ENCODE measurements at regions not wholly inside any gene's neighbourhood (a gene's known extent, or its start where the extent isn't known, plus 50 kb on each side); places are given as distances from the start of the nearest gene placed in this dataset.

DNA sequence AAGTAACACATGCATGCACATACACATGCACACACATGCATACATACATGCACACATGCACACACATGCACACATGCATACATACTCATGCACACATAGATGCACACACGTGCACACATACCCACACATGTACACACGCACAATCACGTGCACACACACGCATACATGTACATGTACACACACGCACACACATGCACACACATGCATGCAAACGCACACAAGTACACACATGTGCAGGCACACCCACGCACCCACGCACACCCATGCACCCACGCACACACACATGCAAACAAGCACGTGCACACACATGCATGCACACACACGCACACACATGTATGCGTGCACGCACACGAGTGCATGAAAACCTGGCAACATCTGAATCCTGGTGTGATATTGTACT lies 232.7 kb upstream of the CDH4 start:
- intact Hi-C loops (cut with micrococcal nuclease), result no loop called here
- H3K27ac Mint-ChIP-seq, result no peak overlapping the region
- no peak overlapping the region for H3K4me3 Mint-ChIP-seq (ENCODE audit: low read depth)
- no peaks in the 10 kb centered on the region for H3K27me3 Mint-ChIP-seq (ENCODE audit: low read depth)
- no peaks in the 10 kb centered on the region for H3K4me1 Mint-ChIP-seq (ENCODE audit: low read depth)
- H3K36me3 Mint-ChIP-seq (ENCODE audit: low read depth), result no peaks in the 10 kb centered on the region
- no peak for DNase-seq (ENCODE audit: low spot score)
- peaks cover 19% of the 10 kb centered on the region for H3K9me3 Mint-ChIP-seq

DNA sequence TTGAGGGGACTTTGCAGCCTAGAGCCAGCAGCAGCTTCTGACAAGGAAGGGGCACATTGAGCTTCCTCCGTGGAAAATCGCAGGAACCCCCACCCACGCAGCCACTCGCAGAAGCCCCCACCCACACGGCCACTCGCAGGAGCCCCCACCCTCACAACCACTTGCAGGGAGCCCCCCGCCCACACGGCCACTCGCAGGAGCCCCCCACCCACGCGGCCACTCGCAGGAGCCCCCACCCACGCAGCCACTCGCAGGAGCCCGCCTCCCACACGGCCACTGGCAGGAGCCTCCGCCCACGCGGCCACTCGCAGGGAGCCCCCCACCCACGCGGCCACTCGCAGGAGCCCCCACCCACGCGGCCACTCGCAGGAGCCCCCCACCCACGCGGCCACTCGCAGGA lies 228.4 kb upstream of the CDH4 start:
- Mint-ChIP-seq H3K9me3 (peaks cover 25% of the 10 kb centered on the region), H3K4me1 (ENCODE audit: low read depth) (no peaks in the 10 kb centered on the region), H3K36me3 (ENCODE audit: low read depth) (no peaks in the 10 kb centered on the region), H3K27me3 (ENCODE audit: low read depth) (no peaks in the 10 kb centered on the region), H3K27ac (no peak overlapping the region), H3K4me3 (ENCODE audit: low read depth) (no peak overlapping the region)
- no peak for DNase-seq (ENCODE audit: low spot score)
- intact Hi-C loops (cut with micrococcal nuclease), result no loop called here

DNA sequence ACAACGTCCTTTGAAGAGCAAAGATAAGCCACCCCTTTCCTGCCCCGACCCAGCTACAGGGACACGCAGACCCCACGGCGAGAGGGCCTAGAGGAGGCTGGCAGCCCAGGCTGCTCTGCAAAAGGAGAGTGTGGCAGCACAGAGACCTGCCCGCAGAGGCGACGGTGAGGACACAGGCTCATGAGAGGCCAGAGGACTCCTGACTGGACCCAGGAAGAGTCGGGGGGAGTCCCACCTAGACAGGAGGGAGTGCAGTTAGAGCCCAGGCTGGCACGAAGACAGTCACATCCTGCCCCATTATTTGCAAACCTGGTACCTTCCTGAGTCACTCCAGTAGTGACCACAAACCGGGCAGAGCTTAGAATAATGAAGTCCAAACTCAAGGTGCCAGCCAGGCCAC lies 227.7 kb upstream of the CDH4 start:
- Mint-ChIP-seq H3K36me3 (ENCODE audit: low read depth) (no peaks in the 10 kb centered on the region), H3K27me3 (ENCODE audit: low read depth) (no peaks in the 10 kb centered on the region), H3K27ac (no peak overlapping the region), H3K4me3 (ENCODE audit: low read depth) (no peak overlapping the region), H3K4me1 (ENCODE audit: low read depth) (no peaks in the 10 kb centered on the region), H3K9me3 (peaks cover 20% of the 10 kb centered on the region)
- intact Hi-C loops (cut with micrococcal nuclease), result no loop called here
- DNase-seq (ENCODE audit: low spot score), result no peak

- Mint-ChIP-seq H3K27ac (no peak overlapping the region), H3K27me3 (ENCODE audit: low read depth) (no peaks in the 10 kb centered on the region)
Measured at GRCh38 chr20:61025536-61025935, 226.5 kb upstream of the CDH4 start.

GRCh38 chr20:61026173-61026572 lies 225.9 kb upstream of the CDH4 start:
- H3K36me3 Mint-ChIP-seq (ENCODE audit: low read depth), result no peaks in the 10 kb centered on the region
- no peaks in the 10 kb centered on the region for H3K4me1 Mint-ChIP-seq (ENCODE audit: low read depth)
- intact Hi-C loops (cut with micrococcal nuclease), result no loop called here
- H3K27ac Mint-ChIP-seq, result no peak overlapping the region
- peaks cover 21% of the 10 kb centered on the region for H3K9me3 Mint-ChIP-seq
- no peak for DNase-seq (ENCODE audit: low spot score)
- H3K4me3 Mint-ChIP-seq (ENCODE audit: low read depth), result no peak overlapping the region
- H3K27me3 Mint-ChIP-seq (ENCODE audit: low read depth), result no peaks in the 10 kb centered on the region

More at GRCh38 chr20:61025536-61025935, 226.5 kb upstream of the CDH4 start:
- no peak for DNase-seq (ENCODE audit: low spot score)
- Mint-ChIP-seq H3K36me3 (ENCODE audit: low read depth) (no peaks in the 10 kb centered on the region), H3K9me3 (peaks cover 21% of the 10 kb centered on the region), H3K4me1 (ENCODE audit: low read depth) (no peaks in the 10 kb centered on the region), H3K4me3 (ENCODE audit: low read depth) (no peak overlapping the region)
- intact Hi-C loops (cut with micrococcal nuclease), result no loop called here

GRCh38 chr20:61026731-61027130 lies 225.3 kb upstream of the CDH4 start:
- intact Hi-C loops (cut with micrococcal nuclease), result no loop called here
- peaks cover 21% of the 10 kb centered on the region for H3K9me3 Mint-ChIP-seq
- H3K27ac Mint-ChIP-seq, result no peak overlapping the region
- no peak overlapping the region for H3K4me3 Mint-ChIP-seq (ENCODE audit: low read depth)
- no peak for DNase-seq (ENCODE audit: low spot score)
- H3K27me3 Mint-ChIP-seq (ENCODE audit: low read depth), result no peaks in the 10 kb centered on the region
- no peaks in the 10 kb centered on the region for H3K4me1 Mint-ChIP-seq (ENCODE audit: low read depth)
- H3K36me3 Mint-ChIP-seq (ENCODE audit: low read depth), result no peaks in the 10 kb centered on the region

GRCh38 chr20:61027218-61027617 lies 224.8 kb upstream of the CDH4 start:
- Mint-ChIP-seq H3K27me3 (ENCODE audit: low read depth) (no peaks in the 10 kb centered on the region), H3K36me3 (ENCODE audit: low read depth) (no peaks in the 10 kb centered on the region), H3K4me3 (ENCODE audit: low read depth) (no peak overlapping the region), H3K4me1 (ENCODE audit: low read depth) (no peaks in the 10 kb centered on the region), H3K27ac (no peak overlapping the region), H3K9me3 (peaks cover 21% of the 10 kb centered on the region)
- intact Hi-C loops (cut with micrococcal nuclease), result no loop called here
- DNase-seq (ENCODE audit: low spot score), result no peak

DNA sequence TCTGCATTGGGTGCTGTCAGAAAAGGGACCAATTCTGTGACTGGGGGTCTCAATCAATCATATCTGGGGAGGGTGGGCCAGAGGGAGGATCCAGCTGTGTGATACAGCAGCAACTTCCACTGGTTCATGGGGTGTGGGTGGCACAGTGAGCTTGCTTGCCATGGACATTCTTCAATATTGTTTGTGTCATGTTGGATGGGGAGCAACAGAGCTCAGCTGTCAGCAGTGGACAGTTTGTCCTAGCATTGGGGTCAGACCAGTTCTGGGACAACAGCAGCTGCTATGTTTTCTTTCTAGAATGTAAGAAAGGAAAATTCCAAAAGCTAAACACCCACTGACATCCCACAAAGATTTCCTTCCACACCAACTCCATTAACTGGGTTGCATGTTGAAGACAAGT lies 221.9 kb upstream of the CDH4 start:
- no peak overlapping the region for H3K27ac Mint-ChIP-seq
- H3K4me3 Mint-ChIP-seq (ENCODE audit: low read depth), result no peak overlapping the region
- no peaks in the 10 kb centered on the region for H3K27me3 Mint-ChIP-seq (ENCODE audit: low read depth)
- H3K36me3 Mint-ChIP-seq (ENCODE audit: low read depth), result no peaks in the 10 kb centered on the region
- H3K4me1 Mint-ChIP-seq (ENCODE audit: low read depth), result no peaks in the 10 kb centered on the region
- intact Hi-C loops (cut with micrococcal nuclease), result no loop called here
- DNase-seq (ENCODE audit: low spot score), result no peak
- peaks cover 18% of the 10 kb centered on the region for H3K9me3 Mint-ChIP-seq

DNA sequence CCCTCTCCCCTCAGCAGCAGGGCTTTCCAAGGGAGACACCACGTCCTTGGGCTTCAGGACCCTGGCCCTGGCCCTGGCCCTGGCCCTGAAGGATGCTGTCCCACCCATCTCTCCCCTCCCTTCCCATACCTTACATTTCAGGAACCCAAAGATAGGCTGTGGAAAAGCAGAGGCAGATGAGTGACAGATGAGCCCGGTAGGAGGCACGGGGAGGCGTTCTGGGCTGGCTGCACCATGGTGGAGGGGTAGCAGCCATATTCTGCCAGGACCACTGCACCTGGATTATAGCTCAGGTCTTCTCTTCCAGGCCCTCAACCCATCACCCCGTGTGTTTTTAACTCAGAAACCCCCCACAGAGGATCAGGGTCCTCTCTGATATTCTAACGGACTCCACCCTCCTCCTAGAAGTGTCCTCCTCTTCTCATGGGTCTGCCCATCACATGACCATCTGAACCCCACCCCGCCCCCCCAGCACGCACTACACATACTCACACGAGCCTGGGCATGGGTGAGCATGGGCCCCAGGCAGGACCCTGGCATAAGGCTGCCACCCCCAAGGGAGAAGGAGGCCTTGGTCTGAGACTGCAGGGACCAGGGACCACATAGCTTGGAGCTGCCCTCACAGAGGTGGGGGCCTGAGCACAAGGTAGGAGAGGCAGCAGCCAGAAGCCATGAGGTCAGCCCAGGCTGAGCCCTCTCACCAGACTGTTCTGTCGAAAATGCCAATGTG lies 220.8 kb upstream of the CDH4 start:
- Mint-ChIP-seq H3K4me1 (ENCODE audit: low read depth) (no peaks in the 10 kb centered on the region), H3K36me3 (ENCODE audit: low read depth) (no peaks in the 10 kb centered on the region), H3K27ac (no peak overlapping the region), H3K27me3 (ENCODE audit: low read depth) (no peaks in the 10 kb centered on the region), H3K9me3 (peaks cover 14% of the 10 kb centered on the region), H3K4me3 (ENCODE audit: low read depth) (no peak overlapping the region)
- intact Hi-C loops (cut with micrococcal nuclease), result no loop called here
- DNase-seq (ENCODE audit: low spot score), result no peak

- intact Hi-C loops (cut with micrococcal nuclease), result no loop called here
- Mint-ChIP-seq H3K9me3 (no peaks in the 10 kb centered on the region), H3K27me3 (ENCODE audit: low read depth) (no peaks in the 10 kb centered on the region), H3K36me3 (ENCODE audit: low read depth) (no peaks in the 10 kb centered on the region), H3K4me1 (ENCODE audit: low read depth) (no peaks in the 10 kb centered on the region), H3K4me3 (ENCODE audit: low read depth) (no peak overlapping the region), H3K27ac (no peak overlapping the region)
- DNase-seq (ENCODE audit: low spot score), result no peak
Measured at GRCh38 chr20:61037498-61037897, 214.6 kb upstream of the CDH4 start.

DNA sequence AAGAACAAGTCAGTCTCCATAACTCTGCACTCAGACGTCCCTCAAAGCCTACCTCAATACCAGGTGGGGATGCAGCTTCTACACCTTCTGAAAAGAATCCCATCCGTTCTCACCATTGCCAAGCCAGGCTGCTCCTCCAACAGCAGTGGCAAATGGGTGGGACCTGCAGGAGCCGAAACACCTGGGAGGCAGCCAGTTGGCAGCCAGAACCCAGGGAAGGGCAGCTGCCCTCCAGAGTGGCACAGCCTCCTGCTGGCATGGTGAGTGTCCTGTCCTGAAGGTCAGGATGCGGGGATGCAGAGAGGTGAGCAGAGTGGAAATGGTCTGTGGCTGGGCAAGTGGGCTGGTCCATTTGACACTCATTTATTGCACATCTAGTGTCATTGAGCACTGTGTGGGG lies 210.6 kb upstream of the CDH4 start:
- Mint-ChIP-seq H3K36me3 (ENCODE audit: low read depth) (no peaks in the 10 kb centered on the region), H3K27ac (no peak overlapping the region), H3K4me3 (ENCODE audit: low read depth) (no peak overlapping the region), H3K9me3 (no peaks in the 10 kb centered on the region), H3K4me1 (ENCODE audit: low read depth) (no peaks in the 10 kb centered on the region), H3K27me3 (ENCODE audit: low read depth) (no peaks in the 10 kb centered on the region)
- intact Hi-C loops (cut with micrococcal nuclease), result no loop called here
- DNase-seq (ENCODE audit: low spot score), result no peak

- Mint-ChIP-seq H3K36me3 (ENCODE audit: low read depth) (no peaks in the 10 kb centered on the region), H3K27ac (no peak overlapping the region), H3K27me3 (ENCODE audit: low read depth) (no peaks in the 10 kb centered on the region), H3K9me3 (no peaks in the 10 kb centered on the region), H3K4me3 (ENCODE audit: low read depth) (no peak overlapping the region), H3K4me1 (ENCODE audit: low read depth) (no peaks in the 10 kb centered on the region)
- intact Hi-C loops (cut with micrococcal nuclease), result no loop called here
- DNase-seq (ENCODE audit: low spot score), result no peak
Measured at GRCh38 chr20:61042506-61043385, 209.3 kb upstream of the CDH4 start.

DNA sequence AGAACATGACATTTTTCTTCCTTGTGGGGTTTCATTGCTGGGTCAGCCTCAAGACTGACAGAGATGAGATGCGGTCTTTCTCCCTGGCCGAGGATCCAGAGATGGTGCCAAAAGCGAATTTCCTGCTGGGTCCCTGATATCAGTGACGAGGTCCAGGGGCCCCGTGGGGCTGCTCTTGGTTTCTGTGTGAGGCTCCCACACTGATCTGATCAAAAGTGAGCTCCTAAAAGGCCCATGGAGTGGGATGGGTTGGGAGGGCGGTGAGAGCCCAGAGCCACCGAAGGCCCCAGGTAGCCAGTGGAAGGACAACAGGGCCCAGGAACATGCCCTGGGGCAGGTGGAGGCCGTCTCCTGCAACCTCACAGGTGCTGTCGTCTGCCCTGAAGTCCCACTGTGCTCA lies 208.4 kb upstream of the CDH4 start:
- no peaks in the 10 kb centered on the region for H3K27me3 Mint-ChIP-seq (ENCODE audit: low read depth)
- no peak for DNase-seq (ENCODE audit: low spot score)
- no peak overlapping the region for H3K27ac Mint-ChIP-seq
- H3K9me3 Mint-ChIP-seq, result no peaks in the 10 kb centered on the region
- intact Hi-C loops (cut with micrococcal nuclease), result no loop called here
- no peaks in the 10 kb centered on the region for H3K36me3 Mint-ChIP-seq (ENCODE audit: low read depth)
- H3K4me3 Mint-ChIP-seq (ENCODE audit: low read depth), result no peak overlapping the region
- no peaks in the 10 kb centered on the region for H3K4me1 Mint-ChIP-seq (ENCODE audit: low read depth)
